ENCODE measurements at regions not wholly inside any gene's neighbourhood (a gene's known extent, or its start where the extent isn't known, plus 50 kb on each side); places are given as distances from the start of the nearest gene placed in this dataset.

- Histone ChIP-seq H2BK5ac (ENCODE audit: low read depth, low read length, poor library complexity, severe bottlenecking) (no peak overlapping the region), H3K27me3 (ENCODE audit: control insufficient read depth, insufficient read depth, low read length) (no peaks in the 10 kb centered on the region), H2BK15ac (ENCODE audit: low read depth, low read length) (no peak overlapping the region), H3K4me1 (ENCODE audit: control insufficient read depth, insufficient read depth, low read length) (no peaks in the 10 kb centered on the region), H2BK120ac (ENCODE audit: low read depth, low read length) (no peak overlapping the region), H3K79me1 (ENCODE audit: low read depth in 1 of 2, low read length in 2 of 2) (no peaks in the 10 kb centered on the region), H4K91ac (ENCODE audit: insufficient read depth, low read depth, low read length) (no peak overlapping the region), H3K36me3 (ENCODE audit: control insufficient read depth, insufficient read depth, low read length) (no peaks in the 10 kb centered on the region), H3K9me3 (ENCODE audit: control insufficient read depth, insufficient read depth, low read length) (no peaks in the 10 kb centered on the region), H3K4ac (ENCODE audit: low read depth, low read length) (no peak overlapping the region), H3K14ac (replicated peaks; ENCODE audit: low read depth, low read length) (no peak overlapping the region), H4K20me1 (ENCODE audit: insufficient read depth, low read length) (no peaks in the 10 kb centered on the region), H3K4me2 (ENCODE audit: low read depth, low read length) (no peak overlapping the region), H4K5ac (ENCODE audit: low read depth, low read length) (no peak overlapping the region), H3K4me3 (ENCODE audit: insufficient read depth, low read depth, low read length) (no peak overlapping the region), H4K8ac (ENCODE audit: low read depth in 2 of 2, low read length in 2 of 2) (no peak overlapping the region), H2AK9ac (replicated peaks; ENCODE audit: low read depth, low read length, poor library complexity) (no peak overlapping the region), H3K27ac (ENCODE audit: insufficient read depth, low read length) (no peak overlapping the region), H2BK20ac (ENCODE audit: low read depth, low read length) (no peak overlapping the region), H2AFZ (replicated peaks; ENCODE audit: low read length, poor library complexity) (no peak overlapping the region), H3K9ac (ENCODE audit: low read depth, low read length) (no peak overlapping the region), H3K18ac (ENCODE audit: low read depth, low read length) (no peak overlapping the region), H3K9me1 (ENCODE audit: insufficient read depth, low read length) (no peaks in the 10 kb centered on the region), H3K56ac (ENCODE audit: extremely low read depth, insufficient read depth, low read length) (no peak overlapping the region), H3K23ac (ENCODE audit: low read depth, low read length) (no peak overlapping the region), H2AK5ac (ENCODE audit: low read depth, low read length) (no peak overlapping the region)
- CTCF ChIA-PET: no interaction called here
- POLR2A ChIA-PET (ENCODE audit: unreplicated experiment): no interaction called here
- no TSS peak for BruUV-seq (replicated peaks)
- TF ChIP-seq SMC3 (IDR thresholded peaks at IDR 0.05; ENCODE audit: low read depth, low read length) (no peak), USF2 (IDR thresholded peaks at IDR 0.05; ENCODE audit: low read depth, low read length) (no peak), NFE2L2 (IDR thresholded peaks at IDR 0.05; ENCODE audit: low read depth, low read length) (no peak), MAFK (IDR thresholded peaks at IDR 0.05; ENCODE audit: low read depth, low read length) (no peak), RAD21 (IDR thresholded peaks at IDR 0.05; ENCODE audit: low read length) (no peak), RFX5 (IDR thresholded peaks at IDR 0.05; ENCODE audit: low read depth, low read length) (no peak)
- dilution Hi-C loops (cut with HindIII; ENCODE audit: low sequenced_read_pairs, unreplicated experiment) (no loop called here), in situ Hi-C loops (cut with MboI; ENCODE audit: low sequenced_read_pairs) (no loop called here), intact Hi-C loops (cut with micrococcal nuclease) (no loop called here)
- no peak for DNase-seq
- ATAC-seq (ENCODE audit: low read depth): no peak
- WGBS, 2 experiments (ENCODE audit: extremely low coverage in 2 of 2, insufficient read length in 1 of 2): 71% methylated on average over 1 of the region's 1 CpG; no CpG with 5 or more reads in 1 of the 2 experiments
Measured at GRCh38 chr11:97890466-97890865, 1130.3 kb upstream of the CNTN5 start.

Measured in IMR-90 (cell line).